Activated T-cell treated with anti-CD3 and anti-CD28 coated beads, Interleukin-2, amount 50 U/mL, for 1 hour (primary cell): ENCODE measurements at regions not wholly inside any gene's neighbourhood (a gene's known extent, or its start where the extent isn't known, plus 50 kb on each side); places are given as distances from the start of the nearest gene placed in this dataset.

ENCODE experiments used
- DNase-seq: peaks from one replicate; pipeline ENCODE4 v3.0.0-alpha.2; 2020

GRCh38 chr11:104522123-104522522, 358.2 kb upstream of the PDGFD start:
- no peak for DNase-seq

- DNase-seq = no peak
Observed at GRCh38 chr11:104510169-104510568, 346.2 kb upstream of the PDGFD start.

GRCh38 chr11:104490182-104490581, 326.2 kb upstream of the PDGFD start:
- no peak for DNase-seq

GRCh38 chr11:104488561-104488960, 324.6 kb upstream of the PDGFD start:
- DNase-seq = no peak

- DNase-seq = no peak
Observed at GRCh38 chr11:104487046-104487806, 323.3 kb upstream of the PDGFD start.

GRCh38 chr11:104484804-104485554, 321.0 kb upstream of the PDGFD start:
- no peak for DNase-seq

- no peak for DNase-seq
Observed at GRCh38 chr11:104476898-104477297, 313.0 kb upstream of the PDGFD start.

- DNase-seq = no peak
Observed at GRCh38 chr11:104476454-104476853, 312.5 kb upstream of the PDGFD start.

- no peak for DNase-seq
Observed at GRCh38 chr11:104467404-104467803, 303.5 kb upstream of the PDGFD start.

- DNase-seq = no peak
Observed at GRCh38 chr11:104465321-104465720, 301.4 kb upstream of the PDGFD start.

GRCh38 chr11:104464691-104465090, 300.7 kb upstream of the PDGFD start:
- DNase-seq = no peak

GRCh38 chr11:104462341-104462740, 298.4 kb upstream of the PDGFD start:
- DNase-seq = no peak

GRCh38 chr11:104451197-104451893, 287.4 kb upstream of the PDGFD start:
- DNase-seq = no peak

GRCh38 chr11:104443387-104443786, 279.4 kb upstream of the PDGFD start:
- no peak for DNase-seq

GRCh38 chr11:104442321-104442720, 278.4 kb upstream of the PDGFD start:
- DNase-seq = no peak

- DNase-seq = no peak
Observed at GRCh38 chr11:104435494-104435893, 271.5 kb upstream of the PDGFD start.

- no peak for DNase-seq
Observed at GRCh38 chr11:104433751-104434150, 269.8 kb upstream of the PDGFD start.

GRCh38 chr11:104432981-104433380, 269.0 kb upstream of the PDGFD start:
- no peak for DNase-seq

GRCh38 chr11:104432526-104432925, 268.6 kb upstream of the PDGFD start:
- no peak for DNase-seq

GRCh38 chr11:104422324-104422944, 258.5 kb upstream of the PDGFD start:
- DNase-seq = no peak

GRCh38 chr11:104410336-104410735, 246.4 kb upstream of the PDGFD start:
- DNase-seq = no peak

GRCh38 chr11:104408630-104409029, 244.7 kb upstream of the PDGFD start:
- DNase-seq = no peak

- no peak for DNase-seq
Observed at GRCh38 chr11:104405277-104405676, 241.3 kb upstream of the PDGFD start.
